GM19351 (cell line): ENCODE measurements at regions not wholly inside any gene's neighbourhood (a gene's known extent, or its start where the extent isn't known, plus 50 kb on each side); places are given as distances from the start of the nearest gene placed in this dataset.
"Not testable (repeated sequence)": the region's sequence is repeated elsewhere in the genome, so short reads cannot be mapped to it uniquely, and the experiment has no call there.

Experiments used
- ATAC-seq: cut with Tn5 transposase; IDR thresholded peaks from one replicate; pipeline ENCODE4 v1.9.1; 2021; ENCODE audit warnings: mild to moderate bottlenecking, moderate library complexity; ENCODE audit not compliant: unreplicated experiment

- ATAC-seq: no peak
These were observed 970.2 kb upstream of the COX7C start for GRCh38 chr5:85647349-85648127.

- no peak for ATAC-seq
These were observed 969.2 kb upstream of the COX7C start for GRCh38 chr5:85648495-85648894.

- ATAC-seq: no peak
These were observed 966.0 kb upstream of the COX7C start for GRCh38 chr5:85651731-85652130.

- ATAC-seq: not testable (repeated sequence)
These were observed 963.6 kb upstream of the COX7C start for GRCh38 chr5:85654144-85654543.

GRCh38 chr5:85656050-85656449 is 961.7 kb upstream of the COX7C start:
- ATAC-seq: no peak

- not testable (repeated sequence) for ATAC-seq
These were observed 960.4 kb upstream of the COX7C start for GRCh38 chr5:85657328-85657727.

GRCh38 chr5:85662969-85663707 is 954.6 kb upstream of the COX7C start:
- not testable (repeated sequence) for ATAC-seq

GRCh38 chr5:85663708-85664031 is 954.1 kb upstream of the COX7C start:
- ATAC-seq: no peak

GRCh38 chr5:85670417-85670816 is 947.3 kb upstream of the COX7C start:
- ATAC-seq: no peak

GRCh38 chr5:85671223-85671970 is 946.3 kb upstream of the COX7C start:
- ATAC-seq: no peak

- no peak for ATAC-seq
These were observed 935.9 kb upstream of the COX7C start for GRCh38 chr5:85681871-85682270.

- no peak for ATAC-seq
These were observed 933.4 kb upstream of the COX7C start for GRCh38 chr5:85684351-85684750.

GRCh38 chr5:85703296-85703695 is 914.4 kb upstream of the COX7C start:
- ATAC-seq: no peak

- ATAC-seq: no peak
These were observed 908.0 kb upstream of the COX7C start for GRCh38 chr5:85709728-85710127.

GRCh38 chr5:85716344-85717202 is 901.2 kb upstream of the COX7C start:
- ATAC-seq: no peak

GRCh38 chr5:85717203-85717563 is 900.6 kb upstream of the COX7C start:
- no peak for ATAC-seq

- ATAC-seq: no peak
These were observed 885.6 kb upstream of the COX7C start for GRCh38 chr5:85732185-85732584.

GRCh38 chr5:85741972-85742371 is 875.8 kb upstream of the COX7C start:
- no peak for ATAC-seq

- ATAC-seq: no peak
These were observed 857.2 kb upstream of the COX7C start for GRCh38 chr5:85760519-85760918.

- no peak for ATAC-seq
These were observed 848.4 kb upstream of the COX7C start for GRCh38 chr5:85769347-85769746.

- ATAC-seq: no peak
These were observed 833.0 kb upstream of the COX7C start for GRCh38 chr5:85784746-85785145.
